Vagina (tissue), 2 donors: ENCODE measurements at regions not wholly inside any gene's neighbourhood (a gene's known extent, or its start where the extent isn't known, plus 50 kb on each side); places are given as distances from the start of the nearest gene placed in this dataset.

Experiments
- CTCF ChIP-seq, 3 experiments: fragments of 450-650 bp in 2 of 3; fragments of 200-600 bp in 1 of 3; sonication (generic) in 1 of 3; IDR thresholded peaks; one replicate each; pipeline ENCODE4 v1.5.1; 2017 to 2019; ENCODE audit warnings: antibody characterized with exemption in 3 of 3, mild to moderate bottlenecking in 2 of 3, moderate library complexity in 2 of 3
- POLR2A ChIP-seq, 2 donors: fragments of 450-650 bp; IDR thresholded peaks; one replicate each; pipeline ENCODE4 v1.6.1; 2017; ENCODE audit warnings: antibody characterized with exemption in 2 of 2, mild to moderate bottlenecking in 2 of 2, moderate library complexity in 2 of 2
- POLR2AphosphoS5 ChIP-seq, 2 donors: sonication (generic); formaldehyde crosslinking; IDR thresholded peaks; one replicate each; pipeline ENCODE4 v1.9.0; 2017; ENCODE audit warnings: antibody characterized with exemption in 2 of 2, mild to moderate bottlenecking in 2 of 2, low read depth in 1 of 2; ENCODE audit not compliant: insufficient read depth in 1 of 2

- no peak for TF ChIP-seq POLR2AphosphoS5 (IDR thresholded peaks at IDR 0.05; ENCODE audit: insufficient read depth in 1 of 2, low read depth in 1 of 2)
- no peak for TF ChIP-seq CTCF (IDR thresholded peaks at IDR 0.05)
- TF ChIP-seq POLR2A (IDR thresholded peaks at IDR 0.05) = no peak
These were observed 933.9 kb upstream of the LRRTM1 start for GRCh38 chr2:81238462-81238861.
